NCI-H526 (cell line): ENCODE measurements at regions not wholly inside any gene's neighbourhood (a gene's known extent, or its start where the extent isn't known, plus 50 kb on each side); places are given as distances from the start of the nearest gene placed in this dataset.

ENCODE experiments used
- DNase-seq, 2 experiments: peaks; one replicate each; lab custom pipeline; 2025; lab: John Stamatoyannopoulos, UW

DNA sequence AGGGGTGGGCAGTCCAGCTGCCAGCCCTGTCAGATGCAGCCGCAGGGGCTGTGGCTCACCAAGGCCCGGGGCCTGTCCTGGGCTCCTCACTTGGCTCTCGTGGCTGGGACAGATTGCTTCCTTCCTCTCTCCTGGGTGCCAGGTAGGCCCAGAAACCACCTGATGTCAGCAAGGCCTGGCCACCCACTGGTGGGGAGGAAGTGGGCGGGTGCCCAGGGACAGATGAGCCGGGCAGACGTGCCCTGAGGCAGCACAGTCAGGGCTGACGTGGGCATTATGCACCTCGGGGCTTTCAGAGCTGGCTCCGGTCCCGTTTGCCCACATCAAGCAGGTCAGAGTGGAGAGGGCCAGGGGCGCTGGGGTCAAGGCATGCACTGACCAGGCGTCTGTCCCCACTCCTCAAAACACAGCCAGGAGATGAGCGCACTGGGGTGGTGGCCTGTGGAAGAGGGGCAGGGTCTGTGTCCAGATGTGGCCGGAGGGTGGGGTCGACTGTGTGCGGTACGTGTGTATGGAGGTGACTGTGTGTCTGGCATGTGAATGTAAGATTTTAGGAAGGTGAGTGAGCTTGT lies 133.2 kb upstream of the PTPN1 start:
- no peak for DNase-seq

DNA sequence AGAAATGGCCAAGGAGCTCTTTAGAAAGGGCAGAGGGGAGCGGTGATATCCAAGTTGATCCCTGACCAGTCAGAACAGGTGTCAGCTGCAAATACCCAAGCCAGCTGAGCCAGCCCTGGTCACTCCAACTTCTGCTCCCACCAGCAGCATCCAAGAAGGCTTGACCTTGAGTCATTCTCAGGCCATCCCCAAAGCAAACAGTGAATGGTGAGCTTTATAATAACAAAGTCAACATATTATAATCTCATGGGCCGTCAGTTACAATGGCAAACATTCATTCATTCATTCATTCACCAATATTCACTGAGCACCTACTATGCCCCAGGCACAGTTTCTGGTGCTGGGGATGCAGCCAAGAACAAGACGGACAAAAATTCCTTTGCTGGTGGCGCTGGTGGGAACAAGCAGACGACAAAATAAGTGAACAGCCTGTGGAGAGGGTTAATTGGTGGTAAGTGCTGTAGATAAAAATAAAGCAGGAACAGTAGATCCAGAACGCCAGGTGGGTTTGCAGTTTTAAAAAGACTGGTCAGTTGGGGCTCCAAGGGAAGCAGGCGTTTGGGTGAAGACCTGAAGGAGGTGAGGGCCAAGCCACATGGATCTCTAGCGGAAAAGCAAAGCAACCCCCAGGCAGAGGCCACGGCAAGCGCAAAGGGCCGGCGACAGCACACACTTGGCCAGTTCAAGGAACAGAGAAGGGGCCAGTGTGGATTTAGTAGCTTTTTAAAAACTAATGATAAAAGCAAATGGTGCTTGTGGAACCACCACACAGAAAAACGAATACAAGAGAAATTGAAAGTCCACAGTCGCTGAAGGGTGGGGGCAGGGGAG lies 131.8 kb upstream of the PTPN1 start:
- no peak for DNase-seq

DNA sequence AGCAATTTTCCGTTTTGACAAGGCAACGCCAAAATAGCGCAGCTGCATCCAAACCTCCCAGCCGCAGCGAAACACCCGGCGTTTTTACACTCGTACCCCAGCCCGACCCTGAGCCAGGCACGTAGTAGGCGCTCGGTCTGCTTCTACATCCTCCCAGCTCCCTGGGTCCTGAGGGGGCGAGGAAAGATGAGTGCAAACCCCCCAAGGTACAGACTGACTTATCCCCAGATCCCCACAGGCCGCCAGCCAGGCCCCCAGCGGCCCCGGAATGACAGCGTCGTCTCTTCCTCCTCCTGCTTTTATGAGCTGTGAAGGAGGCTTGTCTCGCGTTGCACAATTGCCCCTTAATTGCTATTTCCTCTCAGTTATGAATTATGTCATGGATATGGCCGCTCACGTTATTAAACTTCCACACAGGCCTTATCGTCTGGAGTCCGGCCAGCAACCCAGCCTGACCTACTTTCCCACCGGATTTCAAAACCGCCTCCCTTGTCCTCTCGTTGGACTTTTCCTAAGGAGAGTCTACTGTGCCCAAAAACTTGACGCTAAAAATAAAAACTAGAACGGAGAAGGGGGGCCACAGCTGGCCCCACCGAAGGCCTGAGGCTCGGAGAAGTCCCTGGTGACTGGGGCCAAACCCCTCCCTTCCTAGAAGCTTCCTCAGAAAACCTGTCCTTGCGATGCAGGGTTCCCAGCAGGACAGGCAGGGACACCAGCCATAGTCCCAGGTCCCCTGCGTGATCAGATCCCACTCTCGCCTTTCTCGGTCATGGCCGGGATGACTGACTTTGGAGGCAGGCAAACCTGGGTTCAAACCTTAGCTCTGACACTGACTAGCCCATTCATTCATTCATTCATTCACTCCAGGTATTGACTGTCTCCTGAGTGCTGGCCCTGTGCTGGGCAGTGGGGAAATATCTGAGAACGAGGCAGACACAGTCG lies 130.9 kb upstream of the PTPN1 start:
- DNase-seq = no peak

DNA sequence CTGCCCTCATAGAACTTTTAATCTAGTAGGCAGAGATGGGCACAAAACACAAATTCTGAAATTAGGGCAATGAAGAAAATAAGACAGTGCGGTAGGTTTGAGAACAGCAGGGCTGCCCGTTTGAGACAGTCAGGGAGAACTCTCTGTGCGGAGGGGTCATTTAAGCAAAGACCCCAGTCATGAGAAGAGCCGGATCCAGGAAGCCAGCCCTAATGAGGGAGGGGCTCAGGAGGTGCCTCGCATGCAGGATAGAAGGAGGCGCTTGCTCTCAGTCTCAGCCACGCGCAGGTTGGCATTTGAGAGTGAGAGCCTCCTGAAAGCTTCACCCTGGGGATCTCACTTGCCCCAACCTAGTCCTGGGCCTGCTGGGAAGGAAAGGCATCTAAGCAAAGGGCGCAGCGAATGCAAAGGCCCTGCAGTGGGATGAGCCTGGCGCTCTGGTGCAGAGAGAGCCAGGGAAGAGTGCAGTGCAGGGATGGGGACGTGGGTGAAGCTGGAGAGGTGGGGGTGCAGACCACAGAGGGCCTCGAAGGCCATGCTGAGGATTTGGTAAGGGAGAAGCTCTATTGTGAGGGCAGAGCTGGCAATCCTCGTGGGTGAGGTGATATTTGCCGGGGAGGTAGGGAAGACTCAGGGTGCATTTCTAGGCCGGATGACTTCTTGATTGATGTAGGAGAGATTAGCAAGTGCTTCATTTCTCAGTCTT lies 130.0 kb upstream of the PTPN1 start:
- no peak for DNase-seq

DNA sequence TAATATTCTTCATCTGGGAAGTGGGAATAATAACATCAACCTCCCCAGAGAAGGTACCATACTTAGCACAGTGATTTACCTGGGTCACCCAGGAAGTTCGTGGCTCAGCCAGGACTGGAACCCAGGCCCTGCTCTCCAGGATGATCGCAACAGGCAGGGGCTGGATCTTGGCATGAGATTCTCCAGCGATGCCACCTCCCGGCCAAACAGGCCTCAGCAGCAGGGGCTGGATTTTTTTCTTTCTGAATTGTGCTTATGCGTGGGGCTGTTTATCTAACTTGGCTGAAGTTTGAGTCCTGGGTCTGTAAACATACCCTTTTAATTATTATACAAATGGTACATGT lies 129.5 kb upstream of the PTPN1 start:
- peak in 1 of 2 experiments; percentile 26 for DNase-seq

DNA sequence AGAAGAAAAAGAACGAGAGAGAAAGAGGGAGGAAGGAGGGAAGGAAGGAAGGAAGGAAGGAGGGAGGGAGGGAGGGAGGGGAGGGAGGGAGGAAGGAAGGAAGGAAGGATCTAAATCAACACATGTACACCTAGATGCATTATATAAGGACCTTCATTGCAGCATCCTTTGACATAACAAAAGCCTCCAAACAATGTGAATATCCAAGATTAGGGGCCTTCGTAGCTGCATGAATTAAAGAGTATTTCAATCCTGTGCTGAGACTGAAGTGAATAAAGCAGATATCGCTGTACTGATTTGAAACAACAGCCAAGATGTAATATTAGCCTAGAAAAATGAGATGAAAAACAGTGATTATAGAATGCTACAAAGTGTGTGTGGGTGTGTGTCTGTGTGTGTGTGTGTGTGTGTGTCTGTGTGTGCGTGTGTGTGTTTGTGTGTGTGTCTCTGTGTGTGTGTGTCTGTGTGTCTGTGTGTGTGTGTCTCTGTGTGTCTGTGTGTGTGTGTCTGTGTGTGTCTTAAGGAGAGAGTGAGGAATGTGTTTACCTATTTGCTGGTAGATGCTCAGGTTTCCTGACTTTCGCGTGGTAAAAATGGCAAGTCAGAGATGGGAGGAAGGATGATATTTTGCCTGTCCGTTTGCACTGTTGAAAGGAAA lies 129.0 kb upstream of the PTPN1 start:
- DNase-seq = no peak

- DNase-seq = no peak
Observed at GRCh38 chr20:50381771-50382593, 128.2 kb upstream of the PTPN1 start.

- no peak for DNase-seq
Observed at GRCh38 chr20:50385733-50386640, 124.2 kb upstream of the PTPN1 start.

- no peak for DNase-seq
Observed at GRCh38 chr20:50386641-50386960, 123.6 kb upstream of the PTPN1 start.

GRCh38 chr20:50387218-50387995 lies 122.8 kb upstream of the PTPN1 start:
- DNase-seq = no peak

GRCh38 chr20:50387996-50388332 lies 122.2 kb upstream of the PTPN1 start:
- DNase-seq = no peak

DNA sequence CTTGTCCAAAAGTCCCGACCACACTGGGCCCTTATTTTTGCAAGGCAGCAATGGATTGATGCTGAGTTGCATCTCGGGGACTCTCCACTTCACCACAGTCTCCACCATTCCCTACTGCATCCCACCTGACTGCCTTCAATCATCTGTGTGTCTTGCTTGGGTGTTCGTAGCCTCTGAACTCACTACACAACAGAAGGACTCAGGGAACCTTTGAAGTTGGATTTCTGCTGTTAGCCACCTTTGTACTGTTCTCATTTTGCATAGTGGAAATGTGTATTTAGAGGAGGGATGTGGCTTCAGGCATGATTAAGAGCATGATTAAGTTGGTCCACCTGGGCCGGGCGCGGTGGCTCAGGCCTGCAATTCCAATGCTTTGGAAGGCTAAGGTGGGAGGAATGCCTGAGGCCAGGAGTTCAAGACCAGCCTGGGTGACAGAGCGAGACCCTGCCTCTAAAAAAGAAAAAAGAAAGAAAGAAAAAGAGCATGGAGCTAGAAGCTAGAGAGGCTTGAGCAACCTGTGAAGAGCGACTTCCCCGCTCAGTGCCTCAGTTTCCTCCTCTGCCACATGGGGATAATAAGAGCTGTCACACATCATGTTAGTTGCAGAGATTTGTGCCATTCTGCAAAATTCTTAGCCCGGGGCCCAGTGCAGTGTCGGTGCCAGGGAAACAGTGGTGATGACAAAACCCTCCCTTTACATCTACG lies 121.3 kb upstream of the PTPN1 start:
- peak; percentile 28 to 48 for DNase-seq

GRCh38 chr20:50389438-50389807 lies 120.8 kb upstream of the PTPN1 start:
- no peak for DNase-seq

- no peak for DNase-seq
Observed at GRCh38 chr20:50389808-50390684, 120.1 kb upstream of the PTPN1 start.

DNA sequence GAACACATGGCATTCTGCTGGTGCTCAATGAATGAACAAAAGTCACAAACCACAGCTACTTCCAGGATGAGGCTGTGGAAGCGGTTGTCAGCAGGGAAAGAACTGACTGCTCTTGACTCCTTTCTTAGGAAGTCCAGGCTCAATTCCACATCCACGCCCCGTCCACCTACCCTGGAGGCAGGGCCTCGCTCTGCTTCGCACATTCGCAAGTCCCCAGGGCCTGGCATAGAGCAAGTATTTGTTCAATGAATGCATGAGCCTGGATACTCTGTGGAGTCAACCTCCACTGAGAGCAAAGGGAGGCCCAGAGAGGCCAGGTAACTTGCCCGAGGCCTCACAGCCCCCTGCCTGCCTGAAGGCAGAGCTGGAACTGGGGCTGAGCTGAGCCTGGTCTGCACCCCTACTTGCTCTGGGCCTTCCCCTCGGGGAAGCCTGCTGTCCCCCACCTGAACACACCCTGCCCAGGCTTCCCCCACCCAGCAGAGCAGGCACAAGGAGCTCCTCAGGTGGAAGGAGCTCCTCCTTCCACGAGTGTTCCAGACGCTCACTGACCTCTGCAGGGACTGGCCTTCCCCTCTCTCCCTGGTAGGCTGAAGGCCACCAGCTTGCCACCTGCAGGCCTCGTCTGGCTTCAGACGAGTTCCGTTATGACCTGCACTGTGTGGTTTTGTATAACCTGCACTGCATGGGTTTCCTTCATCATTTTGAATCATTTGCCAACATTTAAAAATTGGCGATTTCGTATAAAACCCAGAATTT lies 119.3 kb upstream of the PTPN1 start:
- DNase-seq = no peak

GRCh38 chr20:50391444-50392137 lies 118.6 kb upstream of the PTPN1 start:
- DNase-seq = no peak
